HG03139 (cell line): ENCODE measurements at regions not wholly inside any gene's neighbourhood (a gene's known extent, or its start where the extent isn't known, plus 50 kb on each side); places are given as distances from the start of the nearest gene placed in this dataset.

Experiments
- ATAC-seq: cut with Tn5 transposase; IDR thresholded peaks from one replicate; pipeline ENCODE4 v1.9.1; 2021; ENCODE audit not compliant: unreplicated experiment

DNA sequence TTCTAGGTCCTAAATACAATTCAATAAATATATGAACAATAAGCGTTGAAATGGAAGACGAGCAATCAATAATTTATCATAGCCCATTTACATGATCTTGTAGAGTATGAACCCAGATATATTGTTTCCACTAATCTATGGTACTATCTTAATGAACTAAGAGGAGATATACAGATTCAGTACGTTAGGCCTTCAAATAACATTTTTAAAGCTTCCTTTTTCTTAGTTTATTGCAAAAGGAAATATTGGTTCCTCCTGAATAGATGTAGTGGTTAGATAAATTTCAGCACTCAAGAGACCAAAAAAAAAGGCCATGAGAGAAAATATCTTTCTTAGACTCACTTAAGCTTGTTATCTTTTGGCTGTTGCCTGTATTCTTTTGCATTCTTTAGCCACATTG, 147.5 kb upstream of the PITX2 start:
- no peak for ATAC-seq

- ATAC-seq: no peak
Observed at GRCh38 chr4:110778521-110778920, 155.6 kb upstream of the PITX2 start.

DNA sequence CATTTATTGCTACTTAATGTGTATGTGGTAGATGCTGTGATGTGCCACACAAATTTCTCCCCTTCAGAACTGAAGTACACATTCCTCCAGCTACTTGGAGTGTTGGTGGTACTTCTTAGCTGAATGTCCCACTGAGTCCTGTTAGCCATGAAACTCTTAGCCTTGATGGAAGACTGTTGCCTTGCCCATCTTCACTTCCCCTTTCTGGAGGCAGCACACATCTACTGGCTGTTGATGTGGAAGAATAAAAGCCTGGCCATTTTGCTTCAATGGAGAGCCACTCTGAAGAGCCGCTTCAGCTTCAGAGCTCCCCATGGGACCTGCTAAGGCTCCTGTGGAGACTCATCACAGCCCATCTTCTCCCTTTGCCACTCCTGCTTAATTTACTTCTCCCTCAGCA, 157.7 kb upstream of the PITX2 start:
- no peak for ATAC-seq

- no peak for ATAC-seq
Observed at GRCh38 chr4:110781944-110782343, 159.1 kb upstream of the PITX2 start.

DNA sequence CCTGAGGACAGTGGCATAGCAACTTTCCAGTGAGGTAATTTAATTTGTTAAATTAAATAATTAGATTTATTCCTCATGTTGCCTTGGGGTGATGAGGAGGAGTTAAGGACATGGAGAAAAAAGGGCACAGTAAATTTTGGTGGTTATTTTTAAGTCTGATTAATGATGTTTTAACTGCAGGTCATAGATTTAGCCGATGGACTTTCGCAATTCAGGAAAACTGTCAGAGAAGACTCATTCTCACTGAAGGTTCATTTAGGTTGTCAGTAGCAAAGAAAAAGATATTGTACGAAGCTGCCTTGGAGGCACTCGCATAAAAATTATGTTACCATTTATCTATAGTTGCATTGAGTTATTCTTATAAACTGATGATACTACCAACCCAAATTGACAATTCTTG, 164.2 kb upstream of the PITX2 start:
- ATAC-seq: no peak

DNA sequence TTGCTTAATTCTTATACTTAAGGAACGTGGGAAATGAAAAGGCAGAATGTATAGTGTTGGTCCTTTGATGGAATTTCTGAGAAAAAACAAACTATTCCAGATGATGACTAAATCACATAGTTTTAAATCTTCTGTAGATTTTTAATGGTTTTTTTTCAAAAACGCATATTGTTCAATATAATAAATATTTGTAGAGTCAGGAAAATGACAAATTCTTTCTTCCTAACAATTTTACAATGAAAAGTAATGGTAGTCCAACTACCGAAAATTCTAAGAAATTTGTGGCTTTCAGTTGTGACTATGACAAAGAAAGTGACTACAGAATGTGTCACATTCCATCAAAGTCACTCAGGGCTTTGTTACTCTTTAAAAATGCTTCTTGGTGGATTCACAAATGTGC, 164.8 kb upstream of the PITX2 start:
- no peak for ATAC-seq

DNA sequence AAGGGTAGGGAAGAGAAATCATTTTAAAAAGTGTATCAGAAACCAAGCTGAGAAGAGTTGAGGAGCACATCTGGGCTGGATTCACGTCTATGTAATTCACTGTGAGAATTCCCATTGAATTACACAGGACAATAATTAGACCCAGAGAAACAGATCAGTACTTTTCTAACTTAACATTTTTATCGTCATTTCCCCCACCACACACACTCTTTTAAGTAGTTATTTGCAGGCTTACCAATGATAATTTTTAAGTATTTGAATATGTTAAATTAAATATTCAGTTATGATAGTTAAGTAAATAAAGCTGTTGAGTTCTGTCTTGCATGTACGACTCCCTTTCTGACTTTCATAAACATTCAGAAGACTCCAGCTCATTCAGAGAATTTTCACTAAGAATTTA, 165.4 kb upstream of the PITX2 start:
- ATAC-seq: no peak

DNA sequence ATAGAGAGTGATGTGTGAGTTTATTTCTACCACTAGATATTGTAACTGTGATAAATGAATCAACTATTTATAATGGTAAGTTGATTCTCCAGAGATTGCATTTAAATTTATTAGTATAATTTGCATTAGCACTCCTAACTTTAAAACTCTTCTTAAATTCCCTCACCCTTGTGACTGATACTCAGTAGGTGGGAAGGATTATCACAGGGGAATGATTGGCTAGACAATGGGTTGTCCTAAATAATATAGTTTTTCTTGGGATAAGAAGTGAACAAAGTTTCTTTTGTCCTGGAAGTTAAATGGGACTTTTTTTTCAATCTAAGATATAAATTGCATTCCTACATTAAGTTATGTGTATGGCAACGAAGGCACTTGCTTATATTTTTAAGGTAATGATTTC, 169.2 kb upstream of the PITX2 start:
- no peak for ATAC-seq

GRCh38 chr4:110793381-110793801, 170.5 kb upstream of the PITX2 start:
- no peak for ATAC-seq

- no peak for ATAC-seq
Observed at GRCh38 chr4:110793890-110794554, 171.1 kb upstream of the PITX2 start.

DNA sequence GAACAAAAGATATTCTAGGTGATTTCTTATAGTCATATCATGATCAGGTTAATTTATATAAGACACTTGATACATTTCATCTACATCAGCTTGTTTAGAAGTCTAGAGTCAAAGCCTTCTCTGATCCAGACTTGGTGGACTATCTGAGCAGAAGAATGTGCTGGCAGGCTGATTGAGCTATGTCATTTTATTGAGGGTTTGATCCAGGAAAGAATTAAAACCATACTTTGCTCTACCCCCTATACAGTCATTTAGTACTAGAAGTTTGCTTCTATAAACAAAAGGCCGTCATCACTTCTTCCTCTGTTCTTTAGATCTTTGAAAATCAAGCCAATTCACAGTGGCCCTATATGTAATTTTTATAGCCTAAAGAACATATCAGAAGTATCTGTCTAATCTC, 173.1 kb upstream of the PITX2 start:
- no peak for ATAC-seq

GRCh38 chr4:110797486-110797885, 174.6 kb upstream of the PITX2 start:
- ATAC-seq: no peak

DNA sequence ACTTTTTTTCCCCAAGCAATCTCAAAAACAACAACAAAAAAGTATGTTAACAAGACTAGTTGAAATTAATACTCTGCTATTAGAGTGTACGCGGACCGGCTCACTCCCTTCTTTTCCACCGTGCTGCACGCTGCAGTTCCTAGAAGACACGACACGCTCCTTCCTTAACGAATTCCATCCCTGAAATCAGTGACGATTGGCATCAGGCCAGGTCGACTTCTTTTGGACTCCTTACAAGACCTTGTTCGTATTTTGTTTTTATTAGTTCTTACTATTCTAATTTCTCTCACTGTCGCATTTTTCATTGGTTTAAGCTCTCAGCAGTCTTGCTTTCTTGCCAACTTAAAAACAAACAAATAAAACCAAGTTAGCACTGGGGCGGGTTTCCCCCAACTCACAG, 175.8 kb upstream of the PITX2 start:
- no peak for ATAC-seq

- no peak for ATAC-seq
Observed at GRCh38 chr4:110799211-110799610, 176.3 kb upstream of the PITX2 start.

GRCh38 chr4:110801591-110801990, 178.7 kb upstream of the PITX2 start:
- no peak for ATAC-seq

DNA sequence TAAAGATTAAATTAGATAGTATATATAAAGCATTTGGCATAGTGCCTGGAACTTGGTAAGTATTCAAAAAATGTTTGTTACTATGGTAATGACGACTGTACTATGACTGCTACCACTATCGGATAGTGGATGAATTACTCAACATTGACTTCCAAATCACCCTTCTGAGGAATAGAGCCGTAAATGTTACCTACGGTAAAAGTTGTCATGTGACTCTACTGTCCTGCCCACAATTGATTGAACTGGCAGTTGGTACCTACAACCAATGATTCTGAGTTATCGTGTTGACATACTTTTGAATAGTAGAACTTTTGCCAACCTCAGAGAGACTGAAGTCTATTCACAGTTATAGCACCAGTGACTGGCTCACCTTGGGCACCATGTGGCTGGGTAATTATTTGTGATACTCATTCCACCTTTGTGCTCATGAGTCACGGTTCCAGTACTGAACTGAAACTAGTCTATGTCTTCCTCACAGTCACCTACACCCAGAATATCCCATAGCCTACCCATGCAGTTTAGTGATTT, 185.5 kb upstream of the PITX2 start:
- ATAC-seq: peak; percentile 89

GRCh38 chr4:110815950-110816349, 193.1 kb upstream of the PITX2 start:
- no peak for ATAC-seq

DNA sequence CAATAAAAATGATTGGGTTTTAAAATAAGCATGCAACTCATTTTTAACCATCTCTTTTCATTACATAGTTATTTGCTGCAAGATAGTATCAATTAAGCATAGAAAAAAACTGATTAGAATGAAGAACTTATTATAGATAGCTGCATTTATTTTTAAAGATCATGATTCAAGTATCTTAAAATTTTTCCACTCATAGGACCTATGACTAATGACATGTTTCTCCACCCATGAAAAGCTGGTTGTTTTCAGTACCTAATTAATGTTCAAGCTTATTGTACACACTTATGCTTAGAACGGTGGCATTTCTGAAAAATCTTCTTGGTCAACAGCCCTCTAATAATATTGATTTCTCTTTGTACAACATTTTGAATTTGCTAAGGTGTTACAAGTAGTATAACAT, 193.5 kb upstream of the PITX2 start:
- no peak for ATAC-seq

DNA sequence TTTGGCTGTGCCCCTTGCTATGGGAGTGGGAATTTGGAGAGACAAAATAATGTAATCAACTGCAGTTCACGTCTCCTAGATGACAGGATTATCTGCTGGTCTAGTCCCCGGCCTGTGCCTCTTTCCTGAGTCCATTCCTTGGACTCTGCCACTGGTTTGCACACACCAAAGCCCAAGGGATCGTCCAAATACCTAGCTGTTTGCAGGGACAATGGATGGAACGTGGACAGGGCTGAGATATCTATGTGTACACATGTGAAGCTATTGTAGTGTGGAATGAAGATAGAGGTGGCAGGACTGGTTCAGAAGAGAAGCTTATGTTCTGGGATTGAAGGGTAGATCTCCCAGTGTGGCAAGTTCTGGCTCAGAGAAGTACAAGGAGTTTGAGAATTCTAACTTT, 198.3 kb upstream of the PITX2 start:
- ATAC-seq: no peak

GRCh38 chr4:110823251-110823650, 200.4 kb upstream of the PITX2 start:
- no peak for ATAC-seq

DNA sequence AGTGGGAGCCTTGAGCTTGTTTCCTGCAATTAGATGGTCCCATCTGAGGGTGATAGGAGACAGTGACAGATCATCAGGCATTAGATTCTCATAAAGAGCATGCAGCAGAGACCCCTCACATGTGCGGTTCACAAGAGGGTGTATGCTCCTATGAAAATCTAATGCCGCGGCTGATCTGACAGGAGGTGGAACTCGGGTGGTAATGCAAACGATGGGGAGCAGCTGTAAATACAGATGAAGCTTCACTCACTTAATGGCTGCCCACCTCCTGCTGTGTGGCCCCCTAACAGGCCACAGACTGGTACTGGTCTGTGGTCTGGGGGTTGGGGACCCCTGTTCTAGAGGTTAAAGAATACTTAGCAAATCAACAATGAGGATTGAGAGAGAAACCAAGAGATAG, 201.5 kb upstream of the PITX2 start:
- no peak for ATAC-seq

DNA sequence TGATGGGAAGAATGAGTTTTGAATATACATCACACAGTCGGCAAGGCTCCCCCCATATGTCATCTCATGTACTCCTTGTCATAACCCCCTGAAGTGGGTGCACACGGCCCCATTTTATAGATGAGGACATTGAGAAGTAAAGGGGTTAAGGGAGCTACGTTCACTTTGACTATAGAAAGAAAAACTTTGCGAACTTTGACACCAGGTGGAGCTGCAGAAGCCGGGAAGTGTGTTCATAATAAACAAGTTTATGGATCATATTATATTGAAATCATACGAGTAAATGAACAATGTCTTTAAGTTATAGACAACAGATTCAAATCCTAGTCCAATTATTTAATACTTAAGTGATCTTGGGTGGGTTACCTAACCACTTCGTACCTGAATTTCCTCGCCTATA, 203.8 kb upstream of the PITX2 start:
- no peak for ATAC-seq

- no peak for ATAC-seq
Observed at GRCh38 chr4:110830461-110830860, 207.6 kb upstream of the PITX2 start.
